RKO (cell line): ENCODE measurements at regions not wholly inside any gene's neighbourhood (a gene's known extent, or its start where the extent isn't known, plus 50 kb on each side); places are given as distances from the start of the nearest gene placed in this dataset.
"Not testable (repeated sequence)": the region's sequence is repeated elsewhere in the genome, so short reads cannot be mapped to it uniquely, and the experiment has no call there.

Experiments used
- DNase-seq: peaks from one replicate; pipeline ENCODE4 v3.0.0-alpha.2; 2016; ENCODE audit warnings: low spot score

DNA sequence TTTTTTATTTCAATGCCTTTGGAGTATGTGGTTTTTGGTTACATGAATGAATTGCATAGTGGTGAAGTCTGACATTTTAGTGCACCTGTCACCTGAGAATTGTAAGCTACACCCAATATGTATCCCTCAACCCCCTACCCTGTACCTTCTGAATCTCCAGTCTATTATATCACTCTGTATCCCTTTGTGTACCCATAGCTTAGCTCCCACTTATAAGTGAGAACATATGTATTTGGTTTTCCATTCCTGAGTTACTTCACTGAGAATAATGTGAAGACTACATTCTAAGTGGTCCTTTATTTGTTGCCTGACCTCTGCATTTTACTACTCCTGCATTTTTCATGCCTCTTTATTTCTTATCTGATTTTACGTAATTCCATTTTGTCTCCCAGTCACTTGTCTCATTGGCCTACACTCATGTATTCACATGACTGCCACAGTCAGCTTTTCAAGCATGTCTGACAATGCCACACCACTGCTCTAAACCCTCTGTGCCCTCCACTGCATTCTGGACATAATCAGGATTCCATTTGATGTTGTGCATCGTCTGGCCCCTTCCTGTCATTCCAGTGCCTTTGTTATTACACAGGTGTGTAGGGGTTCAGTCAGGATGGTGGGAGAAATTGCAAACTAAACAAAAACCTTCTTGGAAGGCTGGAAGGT lies 1325.5 kb downstream of the XPNPEP1 start:
- no peak for DNase-seq

DNA sequence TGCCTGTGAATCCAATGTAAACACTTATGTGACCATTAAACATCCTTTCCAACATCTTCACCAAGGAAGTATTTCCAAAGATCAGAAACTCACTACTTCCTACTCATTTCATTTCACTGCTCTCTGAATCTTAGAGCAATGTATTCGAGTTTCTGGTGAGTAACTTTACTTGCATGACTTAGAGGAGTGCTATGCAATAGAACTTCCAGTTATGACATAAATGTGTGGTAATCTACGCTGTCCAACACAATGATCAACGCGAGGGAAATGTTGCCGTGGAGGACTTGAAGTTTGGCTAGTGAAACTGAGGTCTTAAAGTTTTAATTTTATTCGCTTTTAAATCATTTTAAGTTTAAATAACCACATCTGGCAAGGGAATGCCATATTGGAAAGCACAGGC lies 1326.3 kb downstream of the XPNPEP1 start:
- no peak for DNase-seq

DNA sequence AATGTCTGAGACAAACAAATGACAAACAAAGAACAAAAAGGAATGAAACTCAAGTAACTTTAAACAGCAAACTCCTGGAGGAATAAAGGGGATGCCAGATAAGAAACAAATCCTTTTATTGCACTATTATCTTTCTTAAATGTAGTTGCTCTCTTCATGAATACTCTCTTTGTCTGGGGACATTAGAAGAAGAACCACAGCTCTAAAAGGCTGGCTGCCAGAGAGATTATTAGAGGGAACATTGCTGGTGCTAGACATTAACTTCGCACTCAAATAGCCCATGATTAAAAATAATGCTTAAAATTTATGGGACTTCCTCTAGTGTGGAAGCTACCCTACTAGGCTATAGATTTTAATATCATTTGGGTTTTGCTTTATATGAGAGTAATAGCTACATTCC lies 1330.4 kb downstream of the XPNPEP1 start:
- DNase-seq: no peak

DNA sequence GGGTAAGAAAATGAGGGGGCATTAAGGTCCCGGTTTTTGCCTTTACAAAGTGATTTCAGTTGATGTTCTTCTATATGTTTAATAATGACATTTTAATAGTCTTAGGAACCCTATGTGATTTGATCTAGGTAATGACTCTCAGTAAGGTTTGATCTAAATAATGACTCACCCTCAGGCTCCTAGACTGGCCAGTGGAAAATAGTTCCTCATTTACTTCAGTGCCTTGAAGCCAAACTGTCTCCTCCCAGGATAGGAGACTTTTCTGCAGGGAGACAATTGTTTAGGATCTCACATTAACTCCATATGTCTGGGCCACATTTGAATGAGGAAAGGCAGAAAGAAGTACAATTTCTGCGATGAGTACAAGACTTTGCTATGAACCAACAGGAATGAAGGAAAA lies 1331.9 kb downstream of the XPNPEP1 start:
- DNase-seq: no peak

DNA sequence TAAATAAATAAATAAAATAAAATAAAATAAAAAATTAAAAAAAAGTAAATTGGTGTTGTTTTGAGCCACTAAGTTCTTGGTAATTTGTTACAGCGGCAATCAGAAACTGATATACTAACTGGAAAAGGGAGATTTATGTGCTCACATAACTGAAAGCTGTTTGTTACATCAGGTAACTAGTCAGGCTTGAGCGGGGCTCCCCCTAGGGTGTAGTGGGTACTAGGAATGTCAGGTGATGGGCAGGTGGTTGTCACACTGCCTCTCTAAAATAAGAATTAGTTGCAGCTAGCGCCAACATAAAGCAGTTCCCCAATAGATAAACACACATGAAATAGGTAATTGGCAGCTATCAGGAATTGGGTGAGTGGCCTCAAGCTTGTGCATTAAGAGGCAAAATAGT lies 1336.9 kb downstream of the XPNPEP1 start:
- DNase-seq: no peak

DNA sequence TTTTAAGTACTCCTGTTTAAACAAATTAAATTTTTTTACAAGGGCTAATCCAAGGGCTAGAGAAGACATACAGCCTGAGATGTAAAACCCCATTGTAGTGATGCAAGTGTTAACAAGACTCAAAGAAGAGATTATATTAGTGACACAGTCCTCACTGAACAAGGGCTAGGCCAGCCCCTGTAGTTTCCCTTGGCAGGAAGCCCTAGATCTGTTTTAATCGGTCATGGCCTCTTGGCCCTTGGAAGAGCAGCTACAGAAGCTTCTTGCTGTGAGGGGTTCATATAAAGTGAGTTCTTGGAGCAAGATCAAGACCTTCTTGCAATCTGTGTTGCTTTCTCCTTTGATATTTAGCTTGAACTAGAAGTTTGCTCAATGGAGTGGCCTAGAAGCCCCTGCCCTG lies 1339.4 kb downstream of the XPNPEP1 start:
- DNase-seq: no peak

DNA sequence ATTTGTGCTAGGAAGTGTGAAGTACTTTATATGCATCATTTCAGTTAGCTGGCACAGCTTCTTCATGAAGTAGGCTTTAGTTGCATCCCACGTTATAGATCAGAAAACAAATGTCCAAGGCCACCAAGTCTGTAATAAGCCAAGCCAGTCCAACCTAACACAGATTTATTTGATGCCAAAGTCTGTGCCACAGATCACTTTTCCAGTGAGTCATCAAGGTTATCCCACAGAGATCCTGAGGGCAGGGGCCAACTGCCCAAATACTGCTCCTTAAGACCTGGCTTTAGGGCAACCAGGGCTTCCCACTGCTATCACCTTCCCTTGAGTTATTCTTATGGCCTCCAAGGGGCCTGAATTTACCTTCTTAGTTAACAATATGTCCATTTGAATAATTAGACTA lies 1340.4 kb downstream of the XPNPEP1 start:
- no peak for DNase-seq

DNA sequence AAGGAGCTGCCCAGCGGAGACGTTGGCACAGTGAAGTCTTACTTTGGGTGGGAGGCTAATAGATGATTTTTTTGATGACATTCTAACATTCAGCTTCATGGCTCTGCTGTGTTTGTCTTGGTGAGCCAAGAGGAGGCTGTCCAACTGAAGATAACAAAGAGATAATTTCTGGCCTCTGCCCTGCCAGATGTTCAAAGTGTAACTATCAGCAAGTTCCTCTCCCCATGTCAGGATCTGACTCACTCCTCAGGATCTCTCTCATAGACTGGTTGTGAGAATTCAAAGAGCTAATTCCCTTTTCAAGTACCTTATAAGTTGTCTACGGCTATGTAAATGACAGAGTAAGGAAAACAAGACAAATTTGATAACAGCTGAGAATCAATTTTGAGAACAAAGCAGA lies 1340.9 kb downstream of the XPNPEP1 start:
- DNase-seq: no peak

DNA sequence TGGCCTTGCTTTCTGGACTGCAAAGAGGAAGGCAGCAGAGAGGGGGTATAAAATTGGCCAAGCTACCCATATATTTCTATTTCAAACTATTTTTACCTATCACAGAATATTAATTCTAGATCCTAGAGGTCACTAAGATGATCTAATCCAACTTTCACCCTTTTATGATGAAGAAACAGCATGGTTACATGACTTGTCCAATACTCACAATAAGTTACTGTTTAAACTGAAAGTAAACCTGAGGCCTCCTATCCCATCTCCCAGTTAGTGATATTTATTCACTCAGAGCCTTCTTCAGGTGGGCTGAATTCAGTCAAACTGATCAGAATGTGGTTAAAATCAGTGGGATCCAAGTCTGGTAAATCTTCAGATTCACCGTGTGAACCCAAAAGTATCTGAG lies 1345.1 kb downstream of the XPNPEP1 start:
- no peak for DNase-seq

DNA sequence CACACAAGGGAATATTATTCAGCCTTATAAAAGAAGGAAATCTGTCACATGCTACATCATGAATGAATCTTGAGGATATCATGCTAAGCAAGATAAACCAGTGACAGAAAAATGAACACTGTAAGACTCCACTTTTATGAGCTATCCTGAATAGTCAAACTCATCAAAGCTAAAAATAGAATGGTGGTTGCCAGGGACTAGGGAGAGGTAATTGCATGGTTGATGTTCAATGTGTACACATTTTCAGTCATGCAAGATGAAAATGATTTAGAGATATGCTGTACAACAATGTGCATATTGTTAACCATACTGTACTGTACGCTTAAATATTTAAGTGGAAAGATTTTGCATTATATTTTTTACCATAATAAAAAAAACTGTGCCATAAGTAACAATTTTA lies 1349.1 kb downstream of the XPNPEP1 start:
- no peak for DNase-seq

DNA sequence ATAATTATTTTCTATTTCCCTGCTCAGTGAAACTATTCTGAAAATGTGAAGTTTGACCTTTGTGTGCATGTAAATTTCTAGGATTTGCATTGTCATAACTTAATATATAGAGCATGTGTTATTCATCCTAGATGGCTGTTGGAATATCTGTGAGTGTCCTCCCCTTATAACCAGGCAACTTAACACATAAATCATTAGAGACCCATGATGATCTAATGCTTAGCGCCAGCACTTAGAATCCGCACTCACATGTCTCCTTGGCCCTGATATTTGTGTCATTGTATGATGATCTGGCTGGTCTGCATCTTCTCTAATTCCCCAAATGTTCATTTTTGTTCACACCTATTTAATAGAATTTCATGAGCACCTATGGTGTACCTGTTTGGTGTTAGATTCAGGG lies 1354.5 kb downstream of the XPNPEP1 start:
- no peak for DNase-seq

DNA sequence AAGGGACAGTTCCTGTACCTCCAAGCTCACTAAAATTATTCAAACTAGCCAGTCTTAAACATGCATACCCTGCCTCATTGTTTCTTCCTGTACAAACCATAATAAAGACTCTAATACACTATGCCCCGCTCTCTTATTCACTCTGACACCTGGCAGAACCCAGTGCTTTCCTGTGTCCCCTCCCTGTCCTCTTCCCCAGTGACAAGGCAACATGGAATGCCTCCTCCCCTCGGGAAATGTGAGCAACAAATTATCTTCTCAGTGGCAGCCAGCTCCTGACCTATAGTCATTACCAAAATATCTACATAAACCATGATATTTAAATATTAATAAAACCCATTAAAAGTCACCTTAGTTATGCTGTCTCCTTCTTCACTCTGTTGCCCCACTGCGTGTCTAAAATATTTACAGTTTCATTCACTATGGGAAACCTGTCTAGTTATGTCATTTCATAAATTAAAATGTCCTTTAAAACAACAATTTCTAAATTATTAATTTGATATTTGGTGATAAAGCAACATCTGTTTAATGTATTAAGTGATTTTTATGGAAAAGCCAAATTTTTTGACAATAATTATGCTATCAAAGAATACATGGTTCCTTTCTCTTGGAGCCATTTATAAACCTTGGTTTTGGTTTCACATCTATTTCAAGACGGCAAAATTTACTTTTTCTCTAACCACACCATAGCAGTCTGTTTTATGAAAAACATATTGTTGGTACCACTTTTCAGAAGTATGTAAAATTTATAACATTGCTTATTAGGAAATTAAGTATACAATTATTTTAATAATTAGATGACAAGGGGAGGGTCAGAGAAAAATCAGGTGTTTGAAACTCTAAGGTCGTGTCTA lies 1355.2 kb downstream of the XPNPEP1 start:
- DNase-seq: no peak

DNA sequence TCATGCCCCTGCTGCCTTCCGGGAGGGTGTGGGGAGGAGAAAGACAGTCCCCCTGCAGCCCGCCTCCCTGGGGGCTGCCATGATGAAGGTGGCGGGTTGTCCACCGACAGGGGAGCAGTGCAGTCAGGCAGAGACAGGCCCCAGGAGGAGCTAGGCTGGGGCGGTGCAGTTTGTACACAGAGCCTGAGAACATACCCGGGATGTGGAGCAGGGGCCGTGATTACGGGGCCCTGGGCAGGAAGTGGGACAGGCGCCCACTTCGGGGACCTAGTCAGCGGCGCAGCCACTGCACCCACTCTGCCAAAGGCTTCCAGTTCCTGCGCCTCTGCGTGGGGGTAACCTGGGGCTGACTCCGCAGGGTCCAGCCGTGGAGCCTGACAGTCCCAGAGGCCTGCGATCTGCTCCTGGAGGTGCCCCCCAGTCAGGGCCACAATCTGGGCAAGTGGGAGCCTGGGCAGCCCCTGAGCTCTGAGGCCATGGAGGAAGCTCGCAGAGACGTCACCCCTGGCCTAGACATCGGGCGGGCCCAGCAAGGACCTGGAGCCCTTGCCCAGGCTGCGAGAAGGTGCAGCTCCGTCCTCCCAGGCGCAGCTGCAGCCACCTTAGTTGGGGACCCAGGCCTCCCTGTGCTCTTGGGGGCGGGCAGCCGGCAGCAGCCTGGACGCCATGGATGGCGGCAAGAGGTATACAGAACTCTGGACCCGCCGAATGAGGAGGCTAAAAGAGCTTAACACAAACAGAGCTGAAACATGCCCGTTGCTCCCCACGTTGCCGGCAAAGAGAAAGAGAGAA lies 1356.8 kb downstream of the XPNPEP1 start:
- no peak for DNase-seq

DNA sequence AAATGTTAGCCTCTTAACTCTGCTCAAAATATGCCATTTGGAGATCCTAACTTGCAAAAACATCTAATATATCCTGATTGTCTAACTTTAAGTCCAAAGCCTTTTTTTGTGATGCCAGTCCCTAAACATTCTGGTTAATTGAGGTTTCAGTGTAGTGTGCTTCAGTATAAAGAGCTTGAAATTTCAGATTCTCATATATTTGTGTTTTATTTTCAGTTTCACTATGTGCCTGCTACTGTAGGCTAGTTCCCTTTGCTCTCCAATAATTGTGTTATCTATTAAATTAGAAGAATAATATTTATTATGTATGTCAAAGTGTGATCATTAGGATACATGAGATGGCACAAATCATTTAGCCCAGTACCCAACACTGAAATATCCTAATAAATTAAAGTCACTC lies 1361.2 kb downstream of the XPNPEP1 start:
- DNase-seq: no peak

DNA sequence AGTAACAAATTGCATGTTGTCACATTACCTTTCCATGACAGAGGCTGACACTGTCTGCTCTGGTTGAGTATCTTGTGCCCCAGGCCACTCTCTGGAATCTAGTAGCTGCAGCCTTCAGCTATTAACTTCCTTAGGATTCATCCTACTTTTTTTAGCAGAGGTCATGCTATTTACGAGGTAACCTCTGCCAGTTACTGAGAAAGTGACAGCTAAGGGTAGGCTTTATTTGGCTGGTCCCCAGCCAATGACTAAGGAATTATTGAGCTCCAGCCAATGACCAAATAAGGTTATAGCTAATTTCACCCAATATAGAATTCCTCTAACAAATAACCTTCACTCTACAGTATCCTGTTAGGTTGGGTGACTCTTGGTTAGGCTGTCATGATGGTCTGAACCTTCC lies 1361.7 kb downstream of the XPNPEP1 start:
- DNase-seq: no peak

DNA sequence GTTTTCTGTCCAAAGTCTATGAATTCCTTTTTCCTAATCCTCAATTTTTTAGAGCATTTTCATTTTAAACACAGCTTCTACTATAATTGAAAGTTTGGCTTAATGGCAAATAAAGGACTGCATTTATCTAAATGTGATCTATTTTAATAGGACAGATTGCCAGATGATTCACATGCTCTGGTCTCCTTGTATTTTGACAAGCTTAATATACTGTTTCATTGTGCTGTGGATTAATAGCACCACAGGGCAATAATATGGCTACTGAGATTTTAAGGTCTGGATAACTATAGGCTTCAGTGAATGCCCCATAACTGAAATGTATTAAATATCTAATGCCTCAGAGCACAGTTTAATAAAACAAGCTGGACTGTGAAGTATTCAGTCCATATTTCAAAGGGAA lies 1362.8 kb downstream of the XPNPEP1 start:
- no peak for DNase-seq

DNA sequence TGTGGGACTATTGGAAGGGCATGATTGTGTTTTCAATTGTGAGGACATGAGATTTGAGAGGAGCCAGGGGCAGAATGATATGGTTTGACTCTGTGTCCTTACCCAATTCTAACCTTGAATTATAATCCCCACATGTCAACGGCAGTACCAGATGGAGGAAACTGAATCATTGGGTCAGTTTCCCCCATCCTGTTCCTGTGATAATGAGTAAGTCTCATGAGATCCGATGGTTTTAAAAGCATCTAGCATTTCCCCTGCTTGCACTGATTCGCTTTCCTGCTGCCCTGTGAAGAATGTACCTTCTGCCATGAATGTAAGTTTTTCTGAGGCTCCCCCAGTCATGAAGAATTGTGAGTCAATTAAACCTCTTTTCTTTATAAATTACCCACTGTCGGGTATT lies 1367.1 kb downstream of the XPNPEP1 start:
- DNase-seq: no peak

DNA sequence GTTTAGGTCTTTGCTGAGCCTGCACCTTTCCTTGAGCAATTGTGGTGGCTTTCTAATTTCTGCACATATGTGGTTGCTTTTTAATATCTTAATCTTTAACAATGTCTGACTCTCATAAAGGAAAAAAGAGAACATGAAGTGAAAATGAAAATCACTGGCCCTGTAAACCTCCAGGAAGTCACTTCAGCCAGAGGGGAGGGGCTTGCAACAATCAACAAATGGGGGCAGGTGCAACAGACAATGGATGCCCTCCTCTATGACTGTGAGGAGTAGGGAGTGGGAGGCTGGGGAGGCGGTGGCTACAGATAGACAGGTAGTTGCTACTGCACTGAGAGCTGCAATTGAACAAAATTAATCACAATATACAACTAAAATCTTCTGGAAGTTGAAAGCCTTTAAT lies 1377.4 kb downstream of the XPNPEP1 start:
- no peak for DNase-seq

DNA sequence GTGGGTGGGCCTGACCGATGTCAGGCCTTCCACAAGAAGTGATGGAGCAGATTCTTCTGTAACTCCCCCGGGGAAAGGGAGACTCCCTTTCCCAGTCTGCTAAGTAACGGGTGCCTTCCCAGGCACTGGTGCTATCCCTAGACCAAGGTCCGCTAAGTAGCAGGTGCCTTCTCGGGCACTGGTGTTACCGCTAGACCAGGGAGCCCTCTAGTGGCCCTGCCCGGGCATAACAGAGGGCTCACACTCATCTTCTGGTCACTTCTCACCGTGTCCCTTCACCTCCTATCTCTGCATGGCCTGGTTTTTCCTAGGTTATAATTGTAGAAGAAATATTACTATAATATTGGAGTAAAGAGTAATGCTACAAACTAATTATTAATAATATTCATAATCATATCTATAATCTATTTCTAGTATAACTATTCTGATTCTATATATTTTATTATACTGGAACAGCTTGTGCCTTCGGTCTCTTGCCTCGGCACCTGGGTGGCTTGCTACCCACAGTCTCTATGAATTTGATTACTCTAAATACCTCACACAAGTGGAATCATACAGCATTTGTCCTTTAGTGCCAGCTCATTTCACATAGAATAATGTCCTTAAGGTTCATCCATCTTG lies 1378.7 kb downstream of the XPNPEP1 start:
- peak; percentile 72 for DNase-seq

DNA sequence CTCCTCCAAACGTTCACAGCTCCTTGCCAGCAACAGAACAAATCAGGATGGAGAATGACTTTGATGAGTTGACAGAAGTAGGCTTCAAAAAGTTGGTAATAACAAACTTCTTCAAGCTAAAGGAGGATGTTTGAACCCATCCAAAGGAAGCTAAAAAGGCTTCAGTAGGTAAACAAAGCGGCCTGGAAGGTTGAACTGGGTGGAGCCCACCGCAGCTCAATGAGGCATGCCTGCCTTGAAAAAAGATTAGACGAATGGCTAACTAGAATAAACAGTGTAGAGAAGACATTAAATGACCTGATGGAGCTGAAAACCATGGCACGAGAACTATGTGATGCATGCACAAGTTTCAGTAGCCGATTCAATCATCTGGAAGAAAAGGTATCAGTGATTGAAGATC lies 1369.0 kb upstream of the SORCS1 start:
- DNase-seq: not testable (repeated sequence)

DNA sequence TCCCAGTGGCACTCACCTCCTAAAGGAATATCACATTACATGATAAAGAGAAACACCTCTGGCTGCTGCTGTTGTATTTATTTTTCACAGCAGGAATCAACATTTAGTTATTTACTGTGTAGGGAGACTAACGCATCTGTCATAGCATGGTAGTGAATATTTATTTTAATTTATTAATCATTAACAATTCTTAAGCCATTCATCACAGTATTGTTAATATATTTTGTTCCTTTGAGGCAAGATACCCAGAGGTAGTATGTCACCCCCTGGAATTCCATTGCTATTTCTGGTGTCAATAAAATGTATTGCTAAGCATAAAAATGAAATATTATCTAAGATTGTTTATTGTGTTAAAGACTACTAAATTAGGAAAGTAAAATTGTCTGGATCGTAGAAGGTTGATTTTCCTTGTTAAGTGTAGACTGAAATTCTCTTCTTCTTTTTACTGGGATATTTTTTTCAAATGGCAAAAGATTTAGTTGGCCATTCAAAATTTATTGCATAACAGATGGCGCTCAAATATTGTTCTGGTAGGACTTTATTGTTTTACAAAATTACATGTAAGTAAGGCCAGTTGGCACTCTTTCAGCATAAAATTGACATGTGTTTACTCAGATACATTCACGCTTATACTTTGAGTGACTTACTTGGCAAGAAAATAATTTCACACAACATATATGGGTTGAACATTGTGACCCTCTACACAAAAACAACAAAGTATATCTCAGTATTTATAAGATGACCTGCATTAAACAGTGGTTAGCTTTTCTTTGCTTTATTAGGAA lies 1358.7 kb upstream of the SORCS1 start:
- no peak for DNase-seq
